ENCODE measurements at regions not wholly inside any gene's neighbourhood (a gene's known extent, or its start where the extent isn't known, plus 50 kb on each side); places are given as distances from the start of the nearest gene placed in this dataset.

GRCh38 chr6:142500250-142500786, 198.5 kb downstream of the ADGRG6 start:
- 26% methylated on average over 4 of the region's 4 CpGs for WGBS (ENCODE audit: insufficient coverage, insufficient replicate concordance, low lambda C conversion rate, missing lambda C conversion rate)
- no peaks in the 10 kb centered on the region for H4K20me1 ChIP-seq (ENCODE audit: control insufficient read depth, insufficient read depth)

More at GRCh38 chr6:142500250-142500786, 198.5 kb downstream of the ADGRG6 start:
- H3K9me3 ChIP-seq (replicated peaks; ENCODE audit: control insufficient read depth, insufficient read depth, low read length): no peaks in the 10 kb centered on the region
- H3K27ac ChIP-seq (ENCODE audit: control insufficient read depth, insufficient read depth): no peak overlapping the region
- TF ChIP-seq BACH1 (IDR thresholded peaks at IDR 0.05; ENCODE audit: borderline replicate concordance): no peak
- TF ChIP-seq SIN3A (IDR thresholded peaks at IDR 0.05; ENCODE audit: low read depth, low read length): no peak
- TF ChIP-seq ZNF622 (IDR thresholded peaks at IDR 0.05): no peak
- TF ChIP-seq SMC3 (IDR thresholded peaks at IDR 0.05; ENCODE audit: borderline replicate concordance, low read length): no peak
- TF ChIP-seq MTA3 (IDR thresholded peaks at IDR 0.05; ENCODE audit: borderline replicate concordance, low read length): no peak
- no peak for TF ChIP-seq CUX1 (IDR thresholded peaks at IDR 0.05; ENCODE audit: insufficient replicate concordance, low read depth, low read length)
- ATAC-seq: no peak
- no peak overlapping the region for H3K9ac ChIP-seq (ENCODE audit: control insufficient read depth, insufficient read depth, low read length)
- ChIA-PET SMC1A (ENCODE audit: uncharacterized antibody, unreplicated experiment) (no interaction called here), RAD21 (ENCODE audit: unreplicated experiment) (no interaction called here), CTCF (no interaction called here), POLR2A (no interaction called here)
- no peak for DNase-seq (ENCODE audit: low read depth, low spot score)
- BruUV-seq (replicated peaks): no TSS peak
- intact Hi-C loops (cut with micrococcal nuclease; ENCODE audit: unreplicated experiment): no loop called here
- no peak overlapping the region for H3K4me2 ChIP-seq (ENCODE audit: control insufficient read depth, insufficient read depth)
- in situ Hi-C loops (cut with MboI): no loop called here
- FAIRE-seq: no peak
- H3K4me1 ChIP-seq (ENCODE audit: control insufficient read depth, insufficient read depth, low read length): no peaks in the 10 kb centered on the region
- no peak overlapping the region for H3K4me3 ChIP-seq
- no peaks in the 10 kb centered on the region for H3K79me2 ChIP-seq (ENCODE audit: control insufficient read depth, insufficient read depth, low read length)
- no peaks in the 10 kb centered on the region for H3K36me3 ChIP-seq (ENCODE audit: control insufficient read depth in 2 of 2, insufficient read depth in 2 of 2, low read length in 1 of 2)
- H3K27me3 ChIP-seq (replicated peaks in 1 of 2; ENCODE audit: control insufficient read depth in 2 of 2, insufficient read depth in 2 of 2, low read length in 1 of 2): no peaks in the 10 kb centered on the region
- no peak overlapping the region for H2AFZ ChIP-seq (ENCODE audit: control insufficient read depth, low read depth, low read length)

Measured in GM12878 (cell line).